Ishikawa (cell line): ENCODE measurements at regions not wholly inside any gene's neighbourhood (a gene's known extent, or its start where the extent isn't known, plus 50 kb on each side); places are given as distances from the start of the nearest gene placed in this dataset.

Source experiments
- CEBPB ChIP-seq: IDR thresholded peaks from 2 replicates; pipeline ENCODE4 v1.6.1; 2012
- CREB1 ChIP-seq: IDR thresholded peaks from 2 replicates; pipeline ENCODE4 v1.6.1; 2012; ENCODE audit warnings: low read depth
- EGR1 ChIP-seq: IDR thresholded peaks from 2 replicates; pipeline ENCODE4 v1.6.1; 2012
- EP300 ChIP-seq: IDR thresholded peaks from 2 replicates; pipeline ENCODE4 v1.6.1; 2012; ENCODE audit warnings: borderline replicate concordance
- FOXM1 ChIP-seq: IDR thresholded peaks from 2 replicates; pipeline ENCODE4 v1.6.1; 2012; ENCODE audit warnings: low read depth, borderline replicate concordance
- MAX ChIP-seq: IDR thresholded peaks from 2 replicates; pipeline ENCODE4 v1.6.1; 2012
- NFIC ChIP-seq: IDR thresholded peaks from 2 replicates; pipeline ENCODE4 v1.6.1; 2012
- RAD21 ChIP-seq: IDR thresholded peaks from 2 replicates; pipeline ENCODE4 v1.6.1; 2012; ENCODE audit warnings: low read depth
- REST ChIP-seq: IDR thresholded peaks from 2 replicates; pipeline ENCODE4 v1.6.1; 2012; ENCODE audit warnings: low read depth, mild to moderate bottlenecking
- TAF1 ChIP-seq: IDR thresholded peaks from 2 replicates; pipeline ENCODE4 v1.6.1; 2012; ENCODE audit warnings: low read depth, mild to moderate bottlenecking
- TCF12 ChIP-seq: IDR thresholded peaks from 2 replicates; pipeline ENCODE4 v1.6.1; 2012; ENCODE audit warnings: low read depth
- TEAD4 ChIP-seq: IDR thresholded peaks from 2 replicates; pipeline ENCODE4 v1.6.1; 2012
- USF1 ChIP-seq: IDR thresholded peaks from 2 replicates; pipeline ENCODE4 v1.6.1; 2012
- YY1 ChIP-seq: IDR thresholded peaks from 2 replicates; pipeline ENCODE4 v1.6.1; 2012; ENCODE audit warnings: low read depth
- ZBTB7A ChIP-seq: IDR thresholded peaks from 2 replicates; pipeline ENCODE4 v1.6.1; 2012; ENCODE audit warnings: low read depth

- TF ChIP-seq EGR1 (no peak), MAX (no peak), EP300 (no peak), TAF1 (no peak), ZBTB7A (no peak)
Observed at GRCh38 chr9:78934880-78935279, 636.9 kb upstream of the TLE4 start.

- TF ChIP-seq EGR1 (no peak), NFIC (no peak), TCF12 (no peak), USF1 (no peak), CEBPB (no peak), EP300 (no peak), REST (no peak), FOXM1 (no peak), MAX (no peak), YY1 (no peak), TAF1 (no peak), ZBTB7A (no peak), TEAD4 (no peak), RAD21 (no peak), CREB1 (no peak)
Observed at GRCh38 chr9:78938821-78939220, 632.9 kb upstream of the TLE4 start.

- TF ChIP-seq CEBPB: no peak
- no peak for TF ChIP-seq RAD21
- TF ChIP-seq EP300: no peak
Observed at GRCh38 chr9:78939311-78940065, 632.3 kb upstream of the TLE4 start.

GRCh38 chr9:78940121-78940855 is 631.5 kb upstream of the TLE4 start:
- no peak for TF ChIP-seq EP300

GRCh38 chr9:78954286-78954685 is 617.5 kb upstream of the TLE4 start:
- no peak for TF ChIP-seq MAX
- no peak for TF ChIP-seq USF1

- TF ChIP-seq TCF12 (no peak), FOXM1 (no peak), REST (no peak), TAF1 (no peak), CREB1 (no peak), NFIC (no peak), EP300 (no peak)
Observed at GRCh38 chr9:78958892-78959291, 612.9 kb upstream of the TLE4 start.

- TF ChIP-seq NFIC (no peak), ZBTB7A (no peak), TEAD4 (no peak), REST (no peak), MAX (no peak), CEBPB (no peak), TAF1 (no peak), RAD21 (no peak), USF1 (no peak), FOXM1 (no peak), CREB1 (no peak), EP300 (no peak)
Observed at GRCh38 chr9:78962156-78962555, 609.6 kb upstream of the TLE4 start.
